Left ventricle myocardium inferior (tissue), 1 donor: ENCODE measurements at regions not wholly inside any gene's neighbourhood (a gene's known extent, or its start where the extent isn't known, plus 50 kb on each side); places are given as distances from the start of the nearest gene placed in this dataset.

Source experiments
- DNase-seq: peaks from one replicate; pipeline ENCODE4 v3.0.0-alpha.2; 2020
- H3K27ac ChIP-seq: fragments of 200-600 bp; replicated peaks from 2 replicates; pipeline ENCODE4 v1.8.0; 2021
- H3K27me3 ChIP-seq: fragments of 200-600 bp; 2 replicates; pipeline ENCODE4 v1.8.0; 2021; ENCODE audit warnings: low read depth
- H3K36me3 ChIP-seq: fragments of 200-600 bp; 2 replicates; pipeline ENCODE4 v1.8.0; 2021
- H3K4me1 ChIP-seq: fragments of 200-600 bp; 2 replicates; pipeline ENCODE4 v1.8.0; 2021
- H3K4me3 ChIP-seq: fragments of 200-600 bp; 2 replicates; pipeline ENCODE4 v1.8.0; 2021; ENCODE audit warnings: mild to moderate bottlenecking, moderate library complexity
- H3K9me3 ChIP-seq: fragments of 200-600 bp; replicated peaks from 2 replicates; pipeline ENCODE4 v1.8.0; 2021
- intact Hi-C: fragments of 100-400 bp; cut with micrococcal nuclease; formaldehyde crosslinking; loops from one replicate; pipeline ENCODE4 v1.11.0; 2022
- TF ChIP-seq, protein P1 (sequence below): fragments of 200-600 bp; IDR thresholded peaks from 2 replicates; pipeline ENCODE4 v1.8.0; 2021; ENCODE audit warnings: antibody characterized with exemption, mild to moderate bottlenecking, borderline replicate concordance
- donor health status: DM: no; HTN: yes; CAD: no; lungs with severe emphysema.

DNA sequence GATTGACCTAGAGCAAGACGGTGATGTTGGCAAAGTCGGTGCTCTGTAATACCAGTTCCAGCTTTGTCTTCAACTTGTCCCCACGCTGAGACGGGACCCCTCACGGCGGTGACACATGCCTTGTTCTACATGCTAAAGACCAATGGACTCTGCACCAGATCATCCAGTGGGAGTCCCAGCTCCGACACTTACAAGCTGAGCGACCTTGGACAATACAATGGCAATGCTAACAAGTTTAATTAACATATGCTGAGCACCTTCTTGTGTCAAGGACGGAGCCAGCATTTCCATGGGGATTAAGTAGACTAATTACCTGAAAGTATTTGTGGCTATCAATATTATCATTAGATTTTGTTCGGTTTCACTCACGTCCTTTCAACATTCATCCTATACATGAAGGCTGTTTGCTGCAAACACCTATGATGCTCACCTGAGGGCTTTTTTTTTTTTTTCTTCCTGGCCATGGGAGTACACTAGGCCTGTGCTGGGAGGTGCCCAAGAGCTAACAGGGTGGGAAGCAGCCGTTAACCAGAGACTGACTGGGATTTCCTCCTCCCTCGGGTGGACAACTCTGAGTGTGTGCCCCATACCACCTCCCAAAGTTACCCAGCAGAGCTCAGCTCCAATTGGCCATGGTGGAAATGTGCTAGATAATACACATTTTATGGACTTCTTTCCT, 308.6 kb upstream of the ZFHX3 start:
- TF ChIP-seq, protein P1, sequence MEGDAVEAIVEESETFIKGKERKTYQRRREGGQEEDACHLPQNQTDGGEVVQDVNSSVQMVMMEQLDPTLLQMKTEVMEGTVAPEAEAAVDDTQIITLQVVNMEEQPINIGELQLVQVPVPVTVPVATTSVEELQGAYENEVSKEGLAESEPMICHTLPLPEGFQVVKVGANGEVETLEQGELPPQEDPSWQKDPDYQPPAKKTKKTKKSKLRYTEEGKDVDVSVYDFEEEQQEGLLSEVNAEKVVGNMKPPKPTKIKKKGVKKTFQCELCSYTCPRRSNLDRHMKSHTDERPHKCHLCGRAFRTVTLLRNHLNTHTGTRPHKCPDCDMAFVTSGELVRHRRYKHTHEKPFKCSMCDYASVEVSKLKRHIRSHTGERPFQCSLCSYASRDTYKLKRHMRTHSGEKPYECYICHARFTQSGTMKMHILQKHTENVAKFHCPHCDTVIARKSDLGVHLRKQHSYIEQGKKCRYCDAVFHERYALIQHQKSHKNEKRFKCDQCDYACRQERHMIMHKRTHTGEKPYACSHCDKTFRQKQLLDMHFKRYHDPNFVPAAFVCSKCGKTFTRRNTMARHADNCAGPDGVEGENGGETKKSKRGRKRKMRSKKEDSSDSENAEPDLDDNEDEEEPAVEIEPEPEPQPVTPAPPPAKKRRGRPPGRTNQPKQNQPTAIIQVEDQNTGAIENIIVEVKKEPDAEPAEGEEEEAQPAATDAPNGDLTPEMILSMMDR, result no peak
- no peak overlapping the region for H3K27ac ChIP-seq
- no peaks in the 10 kb centered on the region for H3K9me3 ChIP-seq
- no peak for DNase-seq
- intact Hi-C loops, result no loop called here
- no peaks in the 10 kb centered on the region for H3K36me3 ChIP-seq
- H3K4me1 ChIP-seq, result no peaks in the 10 kb centered on the region
- H3K4me3 ChIP-seq, result no peak overlapping the region
- peaks cover 38% of the 10 kb centered on the region for H3K27me3 ChIP-seq

DNA sequence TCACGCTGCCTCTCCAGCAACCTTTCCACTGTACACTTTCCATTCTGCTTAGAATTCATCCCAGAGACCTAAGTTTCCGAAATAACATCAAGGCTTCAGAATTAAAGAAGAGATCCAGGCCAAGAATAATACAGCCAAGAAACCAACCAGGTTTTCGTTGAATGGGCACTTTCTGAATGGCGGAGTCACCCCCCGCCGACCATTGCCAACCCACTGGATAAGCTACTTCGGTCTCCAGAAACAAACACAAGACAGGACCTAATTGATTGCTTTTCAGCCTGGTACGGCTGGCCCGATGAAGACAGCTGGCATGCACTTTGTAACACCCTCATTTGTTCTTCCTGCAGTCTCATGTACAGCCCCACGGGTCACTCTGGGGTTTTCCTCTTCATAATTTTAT, 308.1 kb upstream of the ZFHX3 start:
- TF ChIP-seq, protein P1, result no peak
- Histone ChIP-seq H3K9me3 (no peaks in the 10 kb centered on the region), H3K27ac (no peak overlapping the region), H3K36me3 (no peaks in the 10 kb centered on the region), H3K4me1 (no peaks in the 10 kb centered on the region), H3K4me3 (no peak overlapping the region), H3K27me3 (peaks cover 38% of the 10 kb centered on the region)
- no peak for DNase-seq
- intact Hi-C loops, result no loop called here

DNA sequence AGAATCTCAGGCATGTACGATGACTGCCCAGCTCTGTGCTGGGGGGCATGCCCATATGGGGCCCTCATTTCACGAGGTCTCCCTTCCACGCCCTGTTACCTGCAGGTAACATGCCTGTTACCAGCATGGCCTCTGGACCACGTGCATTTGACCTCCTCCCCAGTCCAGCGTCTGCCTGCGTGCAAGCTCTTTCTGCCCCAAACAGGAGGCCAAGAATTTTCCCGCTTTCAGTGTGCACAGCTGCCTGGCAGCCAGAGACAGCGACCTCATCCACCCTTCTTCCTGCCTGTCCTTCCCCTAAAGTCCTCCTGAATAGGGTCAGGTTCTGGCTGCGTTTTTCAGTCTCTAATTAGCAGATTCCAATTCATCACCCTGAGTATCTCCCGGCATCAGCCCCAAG, 306.5 kb upstream of the ZFHX3 start:
- no peaks in the 10 kb centered on the region for H3K36me3 ChIP-seq
- H3K27me3 ChIP-seq, result peaks cover 42% of the 10 kb centered on the region
- no peaks in the 10 kb centered on the region for H3K4me1 ChIP-seq
- H3K9me3 ChIP-seq, result no peaks in the 10 kb centered on the region
- TF ChIP-seq, protein P1, result no peak
- no peak overlapping the region for H3K4me3 ChIP-seq
- H3K27ac ChIP-seq, result no peak overlapping the region
- no peak for DNase-seq
- intact Hi-C loops, result no loop called here

DNA sequence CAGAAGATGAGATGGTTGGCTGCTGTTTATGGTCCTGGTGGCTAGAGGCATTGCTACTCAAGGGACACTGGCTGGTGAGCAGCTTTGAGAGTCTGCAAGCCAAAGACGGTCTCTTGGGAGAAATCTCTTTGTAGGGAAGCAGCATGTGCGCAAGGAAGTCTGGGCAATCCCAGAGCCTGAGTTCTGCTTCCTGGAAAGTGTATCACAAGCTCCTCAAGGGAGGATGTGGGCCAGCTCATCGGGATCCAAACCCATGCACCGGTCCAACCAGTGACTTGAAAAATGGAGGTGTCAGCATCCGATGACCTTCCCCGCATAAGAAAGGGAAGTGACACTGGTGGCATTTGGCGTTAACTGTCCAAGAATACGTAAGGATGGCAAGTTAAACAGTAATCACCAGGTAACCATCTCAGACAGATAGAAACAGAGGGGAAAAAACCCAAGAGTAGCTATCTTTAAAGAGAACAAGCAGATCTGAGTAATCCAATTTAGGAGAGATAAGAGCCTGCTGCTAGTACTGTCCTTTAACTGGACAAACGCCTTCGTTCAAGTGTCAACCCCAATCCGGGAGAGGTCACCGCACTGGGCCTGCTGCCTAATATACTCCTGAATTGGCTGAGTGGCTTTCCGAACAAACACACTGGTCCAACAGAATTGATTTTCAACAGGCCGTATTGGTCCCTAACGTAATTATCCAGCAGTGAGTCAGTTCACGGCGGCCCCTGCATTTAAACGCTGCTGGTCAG, 303.0 kb upstream of the ZFHX3 start:
- DNase-seq, result no peak
- H3K9me3 ChIP-seq, result no peaks in the 10 kb centered on the region
- H3K27ac ChIP-seq, result peak overlapping the region; percentile 11
- H3K4me1 ChIP-seq, result no peaks in the 10 kb centered on the region
- no peak overlapping the region for H3K4me3 ChIP-seq
- TF ChIP-seq, protein P1, result no peak
- H3K27me3 ChIP-seq, result peaks cover 37% of the 10 kb centered on the region
- H3K36me3 ChIP-seq, result no peaks in the 10 kb centered on the region
- intact Hi-C loops, result no loop called here

DNA sequence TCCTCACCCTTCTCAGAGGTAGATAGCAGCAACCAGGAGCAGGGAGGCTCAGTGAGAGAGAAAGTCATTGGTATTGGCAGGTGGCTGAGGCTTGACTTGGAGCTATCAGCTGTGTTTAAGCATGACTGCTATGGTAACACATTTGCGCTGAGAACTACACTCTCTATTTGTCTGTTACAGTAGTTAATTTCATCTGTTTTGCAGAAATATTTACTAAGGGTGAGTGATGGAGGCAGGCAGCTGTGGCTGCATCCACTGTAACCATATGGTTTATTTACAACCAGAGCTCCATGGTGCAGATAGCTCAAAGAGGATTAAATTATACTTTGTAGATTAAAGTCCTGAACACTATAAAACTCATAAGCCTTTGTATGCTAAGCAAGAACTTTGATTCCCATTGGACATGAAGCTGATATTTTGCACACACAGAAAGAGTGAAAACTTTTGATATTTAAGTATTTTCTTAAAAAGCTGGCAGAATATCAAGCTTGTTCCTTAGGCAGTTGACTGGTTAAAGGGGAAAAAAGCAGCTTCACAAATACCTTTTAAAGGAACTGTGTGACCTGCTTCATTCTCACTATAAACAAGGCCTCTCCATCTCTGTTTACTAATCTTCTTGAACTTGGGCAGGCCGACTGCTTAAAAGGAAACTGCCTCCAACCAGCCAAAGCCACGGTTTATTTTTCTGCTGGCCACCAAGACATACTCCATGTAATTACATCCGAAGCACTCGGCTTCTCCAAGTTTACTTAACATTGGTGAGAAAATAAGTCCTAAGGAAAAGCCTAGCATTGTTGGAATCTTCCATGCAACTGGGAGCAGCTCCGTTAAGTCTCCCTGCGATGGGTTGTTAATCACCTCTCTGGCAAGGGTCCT, 299.8 kb upstream of the ZFHX3 start:
- intact Hi-C loops, result no loop called here
- Histone ChIP-seq H3K9me3 (no peaks in the 10 kb centered on the region), H3K27me3 (peaks cover 15% of the 10 kb centered on the region), H3K4me3 (no peak overlapping the region), H3K36me3 (no peaks in the 10 kb centered on the region), H3K27ac (no peak overlapping the region), H3K4me1 (no peaks in the 10 kb centered on the region)
- DNase-seq, result no peak
- TF ChIP-seq, protein P1, result no peak
